ENCODE measurements at regions not wholly inside any gene's neighbourhood (a gene's known extent, or its start where the extent isn't known, plus 50 kb on each side); places are given as distances from the start of the nearest gene placed in this dataset.

- no peak for DNase-seq (ENCODE audit: low read depth)
These were observed 152.2 kb upstream of the AFDN start for GRCh38 chr6:167674486-167674885.

- no peak for DNase-seq (ENCODE audit: low read depth)
These were observed 150.6 kb upstream of the AFDN start for GRCh38 chr6:167676000-167676665.

GRCh38 chr6:167676666-167677421 is 149.9 kb upstream of the AFDN start:
- no peak for DNase-seq (ENCODE audit: low read depth)

- no peak for DNase-seq (ENCODE audit: low read depth)
These were observed 149.3 kb upstream of the AFDN start for GRCh38 chr6:167677422-167677789.

- DNase-seq (ENCODE audit: low read depth), result no peak
These were observed 148.3 kb upstream of the AFDN start for GRCh38 chr6:167678102-167679101.

GRCh38 chr6:167679122-167679736 is 147.5 kb upstream of the AFDN start:
- no peak for DNase-seq (ENCODE audit: low read depth)

GRCh38 chr6:167679790-167680604 is 146.7 kb upstream of the AFDN start:
- no peak for DNase-seq (ENCODE audit: low read depth)

- no peak for DNase-seq (ENCODE audit: low read depth)
These were observed 146.0 kb upstream of the AFDN start for GRCh38 chr6:167680605-167681149.

- no peak for DNase-seq (ENCODE audit: low read depth)
These were observed 144.6 kb upstream of the AFDN start for GRCh38 chr6:167682125-167682524.

- no peak for DNase-seq (ENCODE audit: low read depth)
These were observed 144.1 kb upstream of the AFDN start for GRCh38 chr6:167682546-167683027.

GRCh38 chr6:167683028-167683862 is 143.5 kb upstream of the AFDN start:
- no peak for DNase-seq (ENCODE audit: low read depth)

- DNase-seq (ENCODE audit: low read depth), result no peak
These were observed 142.2 kb upstream of the AFDN start for GRCh38 chr6:167684276-167685104.

GRCh38 chr6:167685654-167686053 is 141.1 kb upstream of the AFDN start:
- DNase-seq (ENCODE audit: low read depth), result no peak

- no peak for DNase-seq (ENCODE audit: low read depth)
These were observed 140.4 kb upstream of the AFDN start for GRCh38 chr6:167686204-167686893.

- DNase-seq (ENCODE audit: low read depth), result no peak
These were observed 139.5 kb upstream of the AFDN start for GRCh38 chr6:167687116-167687725.

GRCh38 chr6:167688123-167688522 is 138.6 kb upstream of the AFDN start:
- DNase-seq (ENCODE audit: low read depth), result no peak

GRCh38 chr6:167689278-167689677 is 137.4 kb upstream of the AFDN start:
- DNase-seq (ENCODE audit: low read depth), result no peak

GRCh38 chr6:167689751-167690150 is 137.0 kb upstream of the AFDN start:
- DNase-seq (ENCODE audit: low read depth), result no peak
